Psoas muscle (tissue), 7 donors: ENCODE measurements at regions not wholly inside any gene's neighbourhood (a gene's known extent, or its start where the extent isn't known, plus 50 kb on each side); places are given as distances from the start of the nearest gene placed in this dataset.

ENCODE experiments used
- ATAC-seq, 4 donors: fragments of 200-7000 bp; cut with Tn5 transposase; one replicate each; pipeline ENCODE4 v1.9.1; 2020; ENCODE audit warnings: moderate library complexity in 3 of 4, mild to moderate bottlenecking in 2 of 4
- DNase-seq, 2 donors: peaks; one replicate each; pipeline ENCODE4 v3.0.0-alpha.2; 2020
- H3K27ac ChIP-seq: fragments of 200-600 bp; one replicate; pipeline ENCODE4 v1.8.0; 2022
- H3K27me3 ChIP-seq, 3 donors: fragments of 200-600 bp in 1 of 3; one replicate each; pipeline versions ENCODE4 v1.6.1 to v1.8.0; 2013 to 2022; ENCODE audit warnings: low read length in 2 of 3, mild to moderate bottlenecking in 2 of 3, moderate library complexity in 1 of 3; ENCODE audit not compliant: insufficient read depth in 3 of 3
- H3K36me3 ChIP-seq, 2 donors: fragments of 200-600 bp in 1 of 2; one replicate each; pipeline versions ENCODE4 v1.6.1 to v1.8.0; 2013 to 2022; ENCODE audit warnings: low read depth in 1 of 2, mild to moderate bottlenecking in 1 of 2, moderate library complexity in 1 of 2; ENCODE audit not compliant: insufficient read depth in 1 of 2
- H3K4me1 ChIP-seq: fragments of 200-600 bp; one replicate; pipeline ENCODE4 v1.8.0; 2022
- H3K4me3 ChIP-seq: fragments of 200-600 bp; one replicate; pipeline ENCODE4 v1.8.0; 2022; ENCODE audit warnings: mild to moderate bottlenecking
- H3K9me3 ChIP-seq: fragments of 200-600 bp; one replicate; pipeline ENCODE4 v1.8.0; 2022
- CTCF ChIP-seq: fragments of 200-600 bp; IDR thresholded peaks from one replicate; pipeline ENCODE4 v1.8.0; 2022; ENCODE audit warnings: antibody characterized with exemption
- whole genome bisulfite sequencing, 3 donors: extraction: QIAGEN DNeasy Blood & Tissue Kit; methylation state at CpG; one replicate each; pipeline versions ENCODE4 v1.1.6 to v1.1.7; 2013; 5-methylcytosine and 5-hydroxymethylcytosine counted together
- intact Hi-C, 2 donors: fragments of 100-400 bp; cut with DNase I; formaldehyde crosslinking; loops; one replicate each; pipeline versions ENCODE4 v1.11.0 to v1.14.2; 2022
- donor health status: healthy with polysubstance abuse.
- donor health status: DM: no; HTN: no; CAD: no; lungs with moderate emphysema.
- donor health status: Bipolar disorder and iron deficiency.
- donor health status: healthy.
- donor health status: DM: yes; HTN: yes; CAD: no.
- donor health status: DM: no; HTN: no; CAD: no.
- donor health status: DM: yes; HTN: yes; CAD: no.

DNA sequence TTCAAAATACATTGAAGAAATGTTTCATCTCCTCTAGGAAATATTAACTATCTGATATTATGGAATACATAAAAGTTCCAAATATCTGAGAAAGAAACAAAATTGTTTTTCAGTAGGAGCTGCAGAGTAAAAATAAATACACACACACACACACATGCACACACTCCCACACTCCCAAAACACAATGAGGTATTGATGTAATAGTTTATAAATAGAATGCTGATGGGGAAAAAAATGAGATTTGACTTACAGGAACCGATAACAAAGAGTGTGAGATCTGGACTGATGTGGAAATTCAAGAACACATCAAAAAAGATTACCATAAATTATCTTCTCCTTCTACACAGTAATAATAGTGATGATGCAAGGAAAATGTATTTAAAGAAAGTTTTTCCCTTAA is 438.0 kb upstream of the CELF2 start:
- 41 to 66% (median 57%) methylated on average over 1 of the region's 1 CpG for WGBS, 3 donors
- Histone ChIP-seq H3K9me3 (no peaks in the 10 kb centered on the region), H3K36me3 (no peaks in the 10 kb centered on the region), H3K4me1 (no peaks in the 10 kb centered on the region), H3K27me3 (no peaks in the 10 kb centered on the region), H3K4me3 (no peak overlapping the region), H3K27ac (no peak overlapping the region)
- intact Hi-C loops: no loop called here
- no peak for DNase-seq
- ATAC-seq: no peak
- TF ChIP-seq CTCF: no peak

- Histone ChIP-seq H3K27me3 (no peaks in the 10 kb centered on the region), H3K4me3 (no peak overlapping the region), H3K36me3 (no peaks in the 10 kb centered on the region), H3K27ac (no peak overlapping the region), H3K9me3 (no peaks in the 10 kb centered on the region), H3K4me1 (no peaks in the 10 kb centered on the region)
- no peak for DNase-seq
- intact Hi-C loops: no loop called here
- TF ChIP-seq CTCF: no peak
- WGBS, 3 donors: 79 to 81% (median 80%) methylated on average over 5 of the region's 5 CpGs
- ATAC-seq: no peak
These were observed 433.5 kb upstream of the CELF2 start for GRCh38 chr10:10584161-10584560.

- H3K27ac ChIP-seq: no peak overlapping the region
These were observed 429.8 kb upstream of the CELF2 start for GRCh38 chr10:10587744-10588393.

DNA sequence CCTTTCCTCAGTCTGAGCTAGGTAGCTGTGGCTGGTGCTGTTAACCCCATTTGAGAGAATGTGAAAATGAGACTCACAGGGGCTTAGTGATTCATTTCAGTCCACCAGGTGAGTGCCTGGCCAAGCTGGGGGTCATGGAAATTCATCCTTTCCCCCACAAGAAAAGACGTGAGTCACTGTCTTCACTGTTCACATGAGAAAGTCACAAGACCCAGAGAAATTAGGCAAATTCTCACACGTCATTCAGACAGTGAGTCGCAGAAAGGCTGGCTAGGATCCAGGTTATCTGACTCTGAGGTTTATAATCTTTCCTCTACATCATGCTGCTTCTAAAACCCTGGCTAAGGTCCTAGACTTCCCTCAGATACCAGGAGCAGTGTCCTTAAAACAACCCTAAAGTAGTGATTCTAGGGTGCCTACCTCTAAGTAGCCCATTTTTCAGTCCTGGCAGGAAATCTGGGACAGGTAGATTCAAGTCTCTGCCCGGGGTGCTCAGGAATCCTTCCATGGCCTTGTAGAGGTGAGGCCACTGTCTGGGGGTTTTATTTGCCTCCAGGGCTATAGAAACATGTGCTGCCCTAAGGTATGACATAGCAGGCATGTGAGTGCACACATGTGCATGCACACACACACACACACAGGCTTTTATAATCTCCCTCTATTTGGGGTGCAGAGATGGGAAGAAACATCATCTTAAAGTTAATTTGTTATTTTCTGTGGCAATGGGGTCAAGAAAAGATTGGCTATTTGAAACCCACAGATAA is 427.9 kb upstream of the CELF2 start:
- ATAC-seq (peak in 3 of 4 donors; percentile 33 to 50 (median 46)), DNase-seq (no peak)
- WGBS, 3 donors: 33 to 49% (median 41%) methylated on average over 4 of the region's 4 CpGs
- no peaks in the 10 kb centered on the region for H3K4me1 ChIP-seq
- peaks cover 0 to 2% of the 10 kb centered on the region in 2 donors for H3K36me3 ChIP-seq
- no peaks in the 10 kb centered on the region for H3K9me3 ChIP-seq
- no peaks in the 10 kb centered on the region for H3K27me3 ChIP-seq
- no peak overlapping the region for H3K27ac ChIP-seq
- TF ChIP-seq CTCF: no peak
- H3K4me3 ChIP-seq: no peak overlapping the region
- intact Hi-C loops: no loop called here

More at GRCh38 chr10:10587744-10588393, 429.8 kb upstream of the CELF2 start:
- ATAC-seq (no peak), DNase-seq (no peak)
- Histone ChIP-seq H3K9me3 (no peaks in the 10 kb centered on the region), H3K36me3 (no peaks in the 10 kb centered on the region), H3K4me3 (no peak overlapping the region), H3K4me1 (no peaks in the 10 kb centered on the region), H3K27me3 (no peaks in the 10 kb centered on the region)
- WGBS, 3 donors: 61 to 76% (median 62%) methylated on average over 5 of the region's 5 CpGs
- TF ChIP-seq CTCF: no peak
- intact Hi-C loops: no loop called here
